ENCODE measurements at regions not wholly inside any gene's neighbourhood (a gene's known extent, or its start where the extent isn't known, plus 50 kb on each side); places are given as distances from the start of the nearest gene placed in this dataset.

- TF ChIP-seq CTCF (IDR thresholded peaks at IDR 0.05), result no peak
- TF ChIP-seq POLR2A (IDR thresholded peaks at IDR 0.05), result no peak
Observed at GRCh38 chr4:180990931-180991330, 1252.3 kb upstream of the TENM3 start.

Data from heart left ventricle (tissue), 13 donors.